Breast epithelium (tissue), 3 donors: ENCODE measurements at regions not wholly inside any gene's neighbourhood (a gene's known extent, or its start where the extent isn't known, plus 50 kb on each side); places are given as distances from the start of the nearest gene placed in this dataset.

Experiments used
- CTCF ChIP-seq, 3 donors: fragments of 450-650 bp; IDR thresholded peaks; one replicate each; pipeline ENCODE4 v1.5.1; 2016 to 2017; ENCODE audit warnings: antibody characterized with exemption in 3 of 3, mild to moderate bottlenecking in 3 of 3, moderate library complexity in 3 of 3
- POLR2A ChIP-seq: fragments of 450-650 bp; IDR thresholded peaks from one replicate; pipeline ENCODE4 v1.6.1; 2016; ENCODE audit warnings: antibody characterized with exemption, mild to moderate bottlenecking, moderate library complexity
- POLR2AphosphoS5 ChIP-seq, 3 donors: sonication (generic); formaldehyde crosslinking; IDR thresholded peaks; one replicate each; pipeline ENCODE4 v1.6.1; 2017; ENCODE audit warnings: antibody characterized with exemption in 3 of 3

- TF ChIP-seq CTCF (IDR thresholded peaks at IDR 0.05): no peak
- no peak for TF ChIP-seq POLR2A
- TF ChIP-seq POLR2AphosphoS5 (IDR thresholded peaks at IDR 0.05): no peak
Measured at GRCh38 chr21:38083535-38083934, 167.3 kb upstream of the KCNJ6 start.
